ENCODE measurements at regions not wholly inside any gene's neighbourhood (a gene's known extent, or its start where the extent isn't known, plus 50 kb on each side); places are given as distances from the start of the nearest gene placed in this dataset.

DNA sequence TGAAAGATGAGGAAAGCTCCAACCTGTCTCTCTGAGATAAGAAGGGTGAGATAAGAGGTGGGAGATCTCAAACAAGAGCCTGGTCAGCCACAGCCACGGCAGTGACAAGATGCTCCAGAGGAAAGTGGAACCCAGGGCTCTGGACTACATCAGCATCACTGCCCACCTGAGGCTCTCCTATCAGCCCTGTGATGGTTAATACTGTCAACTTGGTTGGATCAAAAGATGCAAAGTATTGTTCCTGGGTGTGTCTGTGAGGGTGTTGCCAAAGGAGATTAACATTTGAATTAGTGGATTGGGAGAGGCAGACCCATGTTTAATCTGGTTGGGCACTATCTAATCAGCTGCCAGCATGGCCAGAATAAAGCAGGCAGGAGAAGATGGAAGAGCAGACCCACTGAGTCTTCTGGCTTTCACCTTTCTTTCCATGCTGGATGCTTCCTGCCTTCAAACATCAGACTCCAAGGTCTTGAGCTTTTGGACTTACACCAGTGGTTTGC is 476.6 kb upstream of the NBEA start:
- no peaks in the 10 kb centered on the region for H3K9me1 ChIP-seq (ENCODE audit: insufficient read depth, low read length)
- no peak overlapping the region for H3K4me2 ChIP-seq (ENCODE audit: low read depth, low read length)
- TF ChIP-seq MAFK (IDR thresholded peaks at IDR 0.05; ENCODE audit: low read depth, low read length) (no peak), CEBPB (IDR thresholded peaks at IDR 0.05; ENCODE audit: low read depth, low read length) (no peak), RCOR1 (IDR thresholded peaks at IDR 0.05; ENCODE audit: insufficient replicate concordance, low read length) (no peak), POLR2A (IDR thresholded peaks at IDR 0.05; ENCODE audit: low read depth, low read length) (no peak), MXI1 (IDR thresholded peaks at IDR 0.05; ENCODE audit: borderline replicate concordance, low read depth, low read length) (no peak), MAZ (IDR thresholded peaks at IDR 0.05; ENCODE audit: borderline replicate concordance, low read depth, low read length) (no peak), USF2 (IDR thresholded peaks at IDR 0.05; ENCODE audit: low read depth, low read length) (no peak), SMC3 (IDR thresholded peaks at IDR 0.05; ENCODE audit: low read depth, low read length) (no peak), RFX5 (IDR thresholded peaks at IDR 0.05; ENCODE audit: low read depth, low read length) (no peak), BHLHE40 (IDR thresholded peaks at IDR 0.05; ENCODE audit: low read depth, low read length) (no peak), CHD1 (IDR thresholded peaks at IDR 0.05; ENCODE audit: low read depth, low read length) (no peak)
- dilution Hi-C loops (cut with HindIII; ENCODE audit: low sequenced_read_pairs, unreplicated experiment) (no loop called here), in situ Hi-C loops (cut with MboI; ENCODE audit: low sequenced_read_pairs) (no loop called here), intact Hi-C loops (cut with micrococcal nuclease) (no loop called here)
- H2AK5ac ChIP-seq (ENCODE audit: low read depth, low read length): no peak overlapping the region
- H2BK15ac ChIP-seq (ENCODE audit: low read depth, low read length): no peak overlapping the region
- H2BK120ac ChIP-seq (ENCODE audit: low read depth, low read length): no peak overlapping the region
- no peak overlapping the region for H2AK9ac ChIP-seq (replicated peaks; ENCODE audit: low read depth, low read length, poor library complexity)
- H3K9me3 ChIP-seq (ENCODE audit: control insufficient read depth, insufficient read depth, low read length): no peaks in the 10 kb centered on the region; the same call in 1 of the 2 replicates
- H3K9ac ChIP-seq (ENCODE audit: low read depth, low read length): no peak overlapping the region
- H4K5ac ChIP-seq (ENCODE audit: low read depth, low read length): no peak overlapping the region
- no peaks in the 10 kb centered on the region for H3K27me3 ChIP-seq (ENCODE audit: control insufficient read depth, insufficient read depth, low read length)
- H3K79me1 ChIP-seq (ENCODE audit: low read depth in 1 of 2, low read length in 2 of 2): no peaks in the 10 kb centered on the region
- no peaks in the 10 kb centered on the region for H3K36me3 ChIP-seq (ENCODE audit: control insufficient read depth, insufficient read depth, low read length)
- no peak overlapping the region for H3K14ac ChIP-seq (replicated peaks; ENCODE audit: low read depth, low read length)
- H3K4me3 ChIP-seq (ENCODE audit: insufficient read depth, low read depth, low read length): no peak overlapping the region
- H3K23ac ChIP-seq (ENCODE audit: low read depth, low read length): no peak overlapping the region
- peaks cover 4% of the 10 kb centered on the region; the same call in 1 of the 2 replicates for H3K4me1 ChIP-seq (ENCODE audit: control insufficient read depth, insufficient read depth, low read length)
- POLR2A ChIA-PET (ENCODE audit: unreplicated experiment): no interaction called here
- no peak for DNase-seq
- no peaks in the 10 kb centered on the region for H4K20me1 ChIP-seq (ENCODE audit: insufficient read depth, low read length)
- no peak overlapping the region for H4K8ac ChIP-seq (ENCODE audit: low read depth in 2 of 2, low read length in 2 of 2)
- no CpG with 5 or more reads among the region's 1 CpG for WGBS, 2 experiments (ENCODE audit: extremely low coverage in 2 of 2, insufficient read length in 1 of 2)
- H3K56ac ChIP-seq (ENCODE audit: extremely low read depth, insufficient read depth, low read length): no peak overlapping the region
- H3K27ac ChIP-seq (ENCODE audit: insufficient read depth, low read length): no peak overlapping the region
- no peak overlapping the region for H2BK5ac ChIP-seq (ENCODE audit: low read depth, low read length, poor library complexity, severe bottlenecking)
- BruUV-seq (replicated peaks): no TSS peak
- no peak overlapping the region for H4K91ac ChIP-seq (ENCODE audit: insufficient read depth, low read depth, low read length)
- H2AFZ ChIP-seq (replicated peaks; ENCODE audit: low read length, poor library complexity): no peak overlapping the region
- H3K4ac ChIP-seq (ENCODE audit: low read depth, low read length): no peak overlapping the region
- no peak overlapping the region for H2BK20ac ChIP-seq (ENCODE audit: low read depth, low read length)
- no peak overlapping the region for H3K18ac ChIP-seq (ENCODE audit: low read depth, low read length)
- CTCF ChIA-PET: no interaction called here
- no peak for ATAC-seq (ENCODE audit: low read depth)

Data from IMR-90 (cell line).